GM12864 (cell line): ENCODE measurements at regions not wholly inside any gene's neighbourhood (a gene's known extent, or its start where the extent isn't known, plus 50 kb on each side); places are given as distances from the start of the nearest gene placed in this dataset.

ENCODE experiments used
- DNase-seq: peaks from one replicate; pipeline ENCODE4 v3.0.0-alpha.2; 2011; ENCODE audit warnings: low read depth
- H3K4me3 ChIP-seq: 2 replicates; pipeline ENCODE4 v1.5.1; 2011; ENCODE audit warnings: mild to moderate bottlenecking, low read depth, low read length, control low read depth
- CTCF ChIP-seq: IDR thresholded peaks from 2 replicates; pipeline ENCODE4 v1.5.1; 2011; ENCODE audit warnings: low read depth, mild to moderate bottlenecking, moderate library complexity, low read length, control low read depth, inconsistent platforms; ENCODE audit errors: missing control alignments

- H3K4me3 ChIP-seq, result no peak overlapping the region
- no peak for TF ChIP-seq CTCF
- DNase-seq, result no peak
Measured at GRCh38 chr7:155911471-155912105, 99.3 kb upstream of the SHH start.

- no peak for TF ChIP-seq CTCF
- DNase-seq, result no peak
- no peak overlapping the region for H3K4me3 ChIP-seq
Measured at GRCh38 chr7:155908385-155908784, 96.1 kb upstream of the SHH start.

GRCh38 chr7:155907450-155908200, 95.4 kb upstream of the SHH start:
- DNase-seq, result no peak
- H3K4me3 ChIP-seq, result no peak overlapping the region
- TF ChIP-seq CTCF, result no peak

- DNase-seq, result no peak
- TF ChIP-seq CTCF, result no peak
- no peak overlapping the region for H3K4me3 ChIP-seq
Measured at GRCh38 chr7:155901176-155901575, 88.9 kb upstream of the SHH start.

GRCh38 chr7:155899596-155899995, 87.3 kb upstream of the SHH start:
- no peak for TF ChIP-seq CTCF
- H3K4me3 ChIP-seq, result no peak overlapping the region
- no peak for DNase-seq

GRCh38 chr7:155897758-155898386, 85.6 kb upstream of the SHH start:
- no peak for DNase-seq
- no peak overlapping the region for H3K4me3 ChIP-seq
- no peak for TF ChIP-seq CTCF
